Endothelial cell of umbilical vein (primary cell): ENCODE measurements at regions not wholly inside any gene's neighbourhood (a gene's known extent, or its start where the extent isn't known, plus 50 kb on each side); places are given as distances from the start of the nearest gene placed in this dataset.

ENCODE experiments used
- BruUV-seq: library from RNA; stranded (reverse); fragments of 400-500 nt; replicated peaks from 2 replicates; lab custom pipeline; 2021; lab: Mats Ljungman, UMichigan
- CTCF ChIA-PET: fragments of 300-600, 350-600 bp; sonication (Branson Sonifier 250); formaldehyde crosslinking; loops from one replicate; lab custom pipeline; 2021; ENCODE audit warnings: antibody characterized with exemption, inconsistent platforms; lab: Charles Lee
- POLR2A ChIA-PET: fragments of 300-600, 350-600 bp; sonication (Branson Sonifier 250); formaldehyde crosslinking; loops from one replicate; lab custom pipeline; 2021; ENCODE audit warnings: antibody characterized with exemption, inconsistent platforms; lab: Charles Lee
- DNase-seq: peaks from one replicate; pipeline ENCODE4 v3.0.0-alpha.2; 2011; ENCODE audit warnings: low read depth, low spot score
- FAIRE-seq: peaks from 2 replicates; lab custom pipeline; 2011; peaks lifted over from hg19 to GRCh38; lab: Jason Lieb, UNC
- H2AFZ ChIP-seq: 2 replicates; pipeline ENCODE4 v1.6.0; 2012; ENCODE audit warnings: low read depth, low read length, control low read depth, inconsistent platforms
- H3K27ac ChIP-seq: 2 replicates; pipeline ENCODE4 v1.5.1; 2011; ENCODE audit warnings: low read depth, mild to moderate bottlenecking, control low read depth, low read length, moderate library complexity; ENCODE audit not compliant: insufficient read depth
- H3K27me3 ChIP-seq, 2 experiments: 2 replicates each; pipeline versions ENCODE4 v1.6.0 to v1.6.1; 2011; ENCODE audit warnings: low read length in 2 of 2, mixed read lengths in 1 of 2; ENCODE audit not compliant: control insufficient read depth in 2 of 2, insufficient read depth in 2 of 2
- H3K36me3 ChIP-seq, 2 experiments: 2 replicates in 1 of 2; 3 replicates in 1 of 2; pipeline ENCODE4 v1.5.1; 2011; ENCODE audit warnings: low read length in 2 of 2, mild to moderate bottlenecking in 1 of 2, moderate library complexity in 1 of 2; ENCODE audit not compliant: control insufficient read depth in 2 of 2, insufficient read depth in 2 of 2; ENCODE audit errors: extremely low read depth in 1 of 2
- H3K4me1 ChIP-seq: 3 replicates; pipeline ENCODE4 v1.5.1; 2011; ENCODE audit warnings: mild to moderate bottlenecking, low read length; ENCODE audit not compliant: control insufficient read depth, insufficient read depth; ENCODE audit errors: extremely low read depth
- H3K4me2 ChIP-seq: 2 replicates; pipeline ENCODE4 v1.6.1; 2011; ENCODE audit warnings: low read length, control low read depth, mixed read lengths; ENCODE audit not compliant: insufficient read depth
- H3K4me3 ChIP-seq, 3 experiments: fragments of 200-600 bp in 1 of 3; sonication (generic), shearing (Covaris generic) in 1 of 3; replicated peaks in 1 of 3; 2 replicates each; pipeline ENCODE4 v1.5.1; 2011 to 2016; ENCODE audit warnings: control low read depth in 3 of 3, low read length in 3 of 3, mild to moderate bottlenecking in 2 of 3, inconsistent platforms in 1 of 3, low read depth in 1 of 3, moderate library complexity in 1 of 3; ENCODE audit not compliant: insufficient read depth in 1 of 3
- H3K79me2 ChIP-seq: 2 replicates; pipeline ENCODE4 v1.6.0; 2012; ENCODE audit warnings: low read length, inconsistent platforms; ENCODE audit not compliant: control insufficient read depth, insufficient read depth
- H3K9ac ChIP-seq: replicated peaks from 2 replicates; pipeline ENCODE3; 2011; ENCODE audit warnings: low read length, control low read depth; ENCODE audit not compliant: insufficient read depth; ENCODE audit errors: extremely low read depth
- H3K9me1 ChIP-seq: replicated peaks from 3 replicates; pipeline ENCODE4 v1.6.0; 2011; ENCODE audit warnings: mild to moderate bottlenecking, low read length; ENCODE audit not compliant: control insufficient read depth, insufficient read depth; ENCODE audit errors: extremely low read depth
- H3K9me3 ChIP-seq: replicated peaks from 2 replicates; pipeline ENCODE4 v1.5.1; 2012; ENCODE audit warnings: low read length, inconsistent platforms; ENCODE audit not compliant: control insufficient read depth, insufficient read depth
- H4K20me1 ChIP-seq: replicated peaks from 2 replicates; pipeline ENCODE3; 2011; ENCODE audit warnings: mild to moderate bottlenecking, low read length; ENCODE audit not compliant: control insufficient read depth, insufficient read depth; ENCODE audit errors: extremely low read depth
- EZH2 ChIP-seq: IDR thresholded peaks from 2 replicates; pipeline ENCODE4 v1.6.1; 2012; ENCODE audit warnings: borderline replicate concordance, low read depth, mild to moderate bottlenecking, moderate library complexity, low read length, inconsistent platforms; ENCODE audit not compliant: severe bottlenecking
- FOS ChIP-seq: IDR thresholded peaks from 2 replicates; pipeline ENCODE4 v1.6.1; 2011; ENCODE audit warnings: mild to moderate bottlenecking, low read length, moderate library complexity, borderline replicate concordance; ENCODE audit not compliant: insufficient read depth
- GATA2 ChIP-seq: IDR thresholded peaks from 2 replicates; pipeline ENCODE4 v1.7.0; 2011; ENCODE audit warnings: low read depth, mild to moderate bottlenecking, moderate library complexity, mixed read lengths, low read length; ENCODE audit not compliant: insufficient read length, insufficient read depth
- JUN ChIP-seq: IDR thresholded peaks from 2 replicates; pipeline ENCODE4 v1.6.1; 2011; ENCODE audit warnings: borderline replicate concordance, low read depth; ENCODE audit not compliant: insufficient read length, insufficient read depth
- MYC ChIP-seq: IDR thresholded peaks from one replicate; pipeline ENCODE4 v1.6.1; 2011; ENCODE audit warnings: mild to moderate bottlenecking, low read depth, low read length
- POLR2A ChIP-seq: IDR thresholded peaks from 2 replicates; pipeline ENCODE4 v1.6.1; 2012; ENCODE audit warnings: low read depth, mild to moderate bottlenecking, control low read depth, low read length
- POLR2AphosphoS5 ChIP-seq: IDR thresholded peaks from 2 replicates; pipeline ENCODE4 v1.6.1; 2012; ENCODE audit warnings: low read depth, mild to moderate bottlenecking, control low read depth, low read length, moderate library complexity; ENCODE audit not compliant: insufficient read depth
- dilution Hi-C: fragments of 300-500 bp; cut with MboI; formaldehyde crosslinking; loops from one replicate; pipeline ENCODE4 v1.15.0; 2019; ENCODE audit warnings: low sequenced_read_pairs; ENCODE audit not compliant: extremely low pct_ligation_motif_present
- intact Hi-C: fragments of 100-400 bp; cut with micrococcal nuclease; formaldehyde crosslinking; loops from one replicate; pipeline ENCODE4 v1.10.0; 2022
- TF ChIP-seq, protein P1 (sequence below): IDR thresholded peaks from 2 replicates; pipeline ENCODE4 v1.6.1; 2011; ENCODE audit not compliant: insufficient read depth, insufficient read length
- TF ChIP-seq, protein P2 (sequence below), 2 donors: IDR thresholded peaks; 1 replicate in 1 of 2; 2 replicates in 1 of 2; pipeline ENCODE4 v1.5.1; 2011; ENCODE audit warnings: low read length in 2 of 2, mild to moderate bottlenecking in 2 of 2, moderate library complexity in 2 of 2, control low read depth in 1 of 2, inconsistent platforms in 1 of 2, low read depth in 1 of 2; ENCODE audit not compliant: insufficient read depth in 1 of 2; ENCODE audit errors: extremely low read depth in 1 of 2

DNA sequence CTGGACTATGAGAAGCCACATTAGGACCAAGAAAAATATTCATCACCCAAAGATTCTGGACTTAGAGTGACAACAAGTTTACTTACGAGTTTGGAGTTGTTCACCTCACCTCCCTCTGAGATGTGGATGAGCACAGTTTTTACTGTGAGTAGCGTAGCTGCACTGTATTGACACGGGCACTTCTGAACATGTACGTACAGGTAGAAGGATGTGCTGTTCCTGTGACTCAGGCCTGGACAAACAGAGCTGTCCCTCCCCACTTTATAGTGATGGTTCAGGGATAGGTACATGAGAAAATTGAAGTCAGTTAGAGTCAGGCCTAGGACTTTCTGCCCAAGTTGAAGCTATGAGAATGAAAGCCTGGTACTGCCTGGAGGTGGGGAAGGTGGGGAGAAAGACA, 80.9 kb upstream of the DYNC1I1 start:
- intact Hi-C loops, result no loop called here
- no peak overlapping the region for H2AFZ ChIP-seq
- no peak for FAIRE-seq

More for the DNA sequence above, 80.9 kb upstream of the DYNC1I1 start:
- dilution Hi-C loops, result no loop called here
- Histone ChIP-seq H3K4me2 (no peak overlapping the region), H3K4me3 (no peak overlapping the region), H3K4me1 (no peaks in the 10 kb centered on the region), H3K9me3 (no peaks in the 10 kb centered on the region), H3K36me3 (no peaks in the 10 kb centered on the region), H3K27ac (no peak overlapping the region), H3K9me1 (no peaks in the 10 kb centered on the region), H3K9ac (no peak overlapping the region), H4K20me1 (no peaks in the 10 kb centered on the region), H3K27me3 (peaks cover 0 to 5% of the 10 kb centered on the region in 2 experiments), H3K79me2 (no peaks in the 10 kb centered on the region)
- ChIA-PET CTCF (interaction anchor here (0.6 to 8.3 kb wide), 8 partner anchors 10 to 1255 kb away, joined by 3 to 917 read pairs (median 6); no protein-coding TSS in a partner anchor), POLR2A (no interaction called here)
- TF ChIP-seq GATA2 (no peak), POLR2A (no peak), FOS (no peak), MYC (no peak), JUN (no peak), POLR2AphosphoS5 (no peak), EZH2 (no peak)
- TF ChIP-seq, protein P1, sequence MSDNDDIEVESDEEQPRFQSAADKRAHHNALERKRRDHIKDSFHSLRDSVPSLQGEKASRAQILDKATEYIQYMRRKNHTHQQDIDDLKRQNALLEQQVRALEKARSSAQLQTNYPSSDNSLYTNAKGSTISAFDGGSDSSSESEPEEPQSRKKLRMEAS, result no peak
- TF ChIP-seq, protein P2, sequence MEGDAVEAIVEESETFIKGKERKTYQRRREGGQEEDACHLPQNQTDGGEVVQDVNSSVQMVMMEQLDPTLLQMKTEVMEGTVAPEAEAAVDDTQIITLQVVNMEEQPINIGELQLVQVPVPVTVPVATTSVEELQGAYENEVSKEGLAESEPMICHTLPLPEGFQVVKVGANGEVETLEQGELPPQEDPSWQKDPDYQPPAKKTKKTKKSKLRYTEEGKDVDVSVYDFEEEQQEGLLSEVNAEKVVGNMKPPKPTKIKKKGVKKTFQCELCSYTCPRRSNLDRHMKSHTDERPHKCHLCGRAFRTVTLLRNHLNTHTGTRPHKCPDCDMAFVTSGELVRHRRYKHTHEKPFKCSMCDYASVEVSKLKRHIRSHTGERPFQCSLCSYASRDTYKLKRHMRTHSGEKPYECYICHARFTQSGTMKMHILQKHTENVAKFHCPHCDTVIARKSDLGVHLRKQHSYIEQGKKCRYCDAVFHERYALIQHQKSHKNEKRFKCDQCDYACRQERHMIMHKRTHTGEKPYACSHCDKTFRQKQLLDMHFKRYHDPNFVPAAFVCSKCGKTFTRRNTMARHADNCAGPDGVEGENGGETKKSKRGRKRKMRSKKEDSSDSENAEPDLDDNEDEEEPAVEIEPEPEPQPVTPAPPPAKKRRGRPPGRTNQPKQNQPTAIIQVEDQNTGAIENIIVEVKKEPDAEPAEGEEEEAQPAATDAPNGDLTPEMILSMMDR (IDR thresholded peaks at IDR 0.05; ENCODE audit: extremely low read depth in 1 of 2, insufficient read depth in 1 of 2, low read depth in 1 of 2, low read length in 2 of 2), result no peak
- DNase-seq, result no peak
- BruUV-seq, result no TSS peak
